ENCODE measurements at regions not wholly inside any gene's neighbourhood (a gene's known extent, or its start where the extent isn't known, plus 50 kb on each side); places are given as distances from the start of the nearest gene placed in this dataset.
"Not testable (repeated sequence)": the region's sequence is repeated elsewhere in the genome, so short reads cannot be mapped to it uniquely, and the experiment has no call there.

- DNase-seq (ENCODE audit: low spot score) = no peak
- no peak for FAIRE-seq
These were observed 132.3 kb downstream of the CSNK2A3 start for GRCh38 chr11:11220786-11221185.

GRCh38 chr11:11218629-11218986 lies 134.4 kb downstream of the CSNK2A3 start:
- FAIRE-seq (no peak), DNase-seq (ENCODE audit: low spot score) (no peak)

DNA sequence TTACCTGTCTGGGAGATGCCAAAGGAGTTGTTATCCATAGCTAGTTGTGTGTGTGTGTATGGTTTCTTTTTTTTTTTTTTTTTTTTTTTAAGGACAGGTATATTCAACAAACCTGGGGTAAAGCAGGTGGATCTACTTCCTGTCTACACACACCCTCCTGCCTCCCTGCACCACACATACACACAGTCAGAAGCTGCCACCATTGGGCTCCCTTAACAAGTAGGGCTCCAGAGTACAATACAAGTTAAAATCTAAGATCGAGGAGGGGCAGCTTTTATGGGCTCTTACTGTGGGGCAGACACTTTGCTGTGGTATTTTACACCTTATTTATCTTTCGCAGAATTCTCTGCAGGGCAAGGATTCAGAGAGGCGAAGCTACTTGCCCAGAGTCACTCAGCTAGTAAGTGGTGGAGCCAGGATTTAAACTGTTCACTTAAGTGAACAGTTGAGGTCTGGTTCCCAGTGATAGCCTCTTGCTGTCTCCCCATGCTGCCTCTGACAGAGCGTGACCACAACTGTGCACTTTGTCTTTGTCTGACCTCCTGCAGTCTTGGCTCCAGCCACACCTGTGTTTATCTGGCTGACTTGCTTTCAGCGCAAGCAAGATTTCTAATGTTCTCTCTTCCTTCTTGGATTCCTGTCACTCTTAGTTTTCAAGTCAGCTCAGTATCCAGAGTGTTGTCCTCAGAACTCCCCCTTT lies 135.0 kb downstream of the CSNK2A3 start:
- DNase-seq (ENCODE audit: low spot score) (no peak), FAIRE-seq (no peak)

GRCh38 chr11:11217289-11217928 lies 135.6 kb downstream of the CSNK2A3 start:
- DNase-seq (ENCODE audit: low spot score) = no peak
- FAIRE-seq = no peak

DNA sequence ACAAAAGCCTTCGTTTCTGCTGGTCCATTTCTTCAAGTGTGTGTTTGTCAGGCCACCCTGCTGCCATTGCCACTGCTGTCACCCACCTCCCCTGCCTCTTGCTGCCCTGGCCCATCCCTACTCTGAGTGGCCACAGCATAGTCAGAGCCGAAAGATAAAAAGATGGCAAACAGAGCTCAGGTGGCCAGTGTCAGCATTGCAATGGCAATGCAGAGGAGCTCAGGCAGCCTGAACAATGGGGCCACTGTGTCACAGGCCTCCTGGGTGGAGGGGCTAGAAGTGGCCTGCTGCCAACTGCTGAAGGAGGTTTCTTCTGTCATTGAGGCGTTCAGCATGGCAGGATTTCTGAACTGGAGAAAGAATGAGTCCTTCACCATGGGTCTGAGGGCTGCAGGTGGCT lies 137.1 kb downstream of the CSNK2A3 start:
- FAIRE-seq (no peak), DNase-seq (ENCODE audit: low spot score) (no peak)

DNA sequence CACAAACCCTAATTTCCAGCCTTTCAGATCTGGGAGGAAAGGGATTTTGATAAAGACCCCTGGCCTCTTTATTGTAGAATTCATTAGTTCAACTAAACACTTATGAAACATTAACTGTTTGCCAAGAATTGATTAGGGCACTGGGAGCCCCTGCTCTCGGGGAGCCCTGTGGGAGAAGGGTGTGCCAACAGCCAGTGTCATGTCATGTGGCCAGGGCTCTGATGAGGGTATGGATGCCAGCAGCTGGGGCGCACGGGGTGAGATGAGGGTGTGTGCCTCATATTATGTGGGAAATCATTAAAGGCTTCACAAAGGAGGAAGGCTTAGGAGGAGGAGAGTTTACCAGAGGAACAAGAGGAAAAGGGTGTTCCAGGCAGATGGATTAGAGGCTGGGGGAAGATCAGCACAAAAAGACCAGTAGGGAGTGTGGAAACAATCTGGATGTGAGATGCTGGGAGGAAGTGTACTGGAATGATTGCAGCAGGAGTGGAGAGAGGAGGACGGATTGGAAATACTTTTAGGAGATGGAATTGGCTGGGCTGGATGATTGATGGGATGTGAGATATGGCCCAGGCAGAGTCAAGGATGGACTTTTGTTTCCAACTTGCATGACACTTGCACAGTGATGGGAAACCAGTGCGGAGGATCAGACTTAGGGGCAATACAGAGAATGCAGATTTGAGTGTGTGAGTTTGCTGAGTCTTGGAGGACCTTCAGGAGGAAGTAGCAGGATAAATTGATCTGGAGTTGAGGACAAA lies 137.8 kb downstream of the CSNK2A3 start:
- DNase-seq (ENCODE audit: low spot score) (no peak), FAIRE-seq (no peak)

DNA sequence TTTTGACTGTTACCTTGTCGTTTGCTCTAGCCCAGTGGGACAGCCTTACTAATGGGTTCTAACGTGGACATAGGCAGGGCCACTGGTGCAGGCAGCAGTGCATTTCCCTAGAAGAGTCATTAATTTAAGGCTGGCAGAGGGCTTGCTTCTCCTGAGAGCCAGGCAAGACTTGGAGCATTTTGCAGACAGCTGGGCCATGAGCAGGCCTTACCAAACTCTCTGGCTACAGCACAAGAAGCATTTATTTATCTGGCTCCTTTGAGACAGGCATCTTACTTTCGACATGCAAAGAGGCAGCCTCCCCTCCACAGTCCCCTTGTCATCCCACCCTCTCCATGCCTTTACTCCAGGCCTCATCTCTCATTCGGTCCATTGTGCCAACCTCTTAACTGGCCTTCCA lies 139.9 kb downstream of the CSNK2A3 start:
- no peak for DNase-seq (ENCODE audit: low spot score)
- FAIRE-seq = no peak

GRCh38 chr11:11211888-11212287 lies 141.2 kb downstream of the CSNK2A3 start:
- FAIRE-seq (no peak), DNase-seq (ENCODE audit: low spot score) (no peak)

DNA sequence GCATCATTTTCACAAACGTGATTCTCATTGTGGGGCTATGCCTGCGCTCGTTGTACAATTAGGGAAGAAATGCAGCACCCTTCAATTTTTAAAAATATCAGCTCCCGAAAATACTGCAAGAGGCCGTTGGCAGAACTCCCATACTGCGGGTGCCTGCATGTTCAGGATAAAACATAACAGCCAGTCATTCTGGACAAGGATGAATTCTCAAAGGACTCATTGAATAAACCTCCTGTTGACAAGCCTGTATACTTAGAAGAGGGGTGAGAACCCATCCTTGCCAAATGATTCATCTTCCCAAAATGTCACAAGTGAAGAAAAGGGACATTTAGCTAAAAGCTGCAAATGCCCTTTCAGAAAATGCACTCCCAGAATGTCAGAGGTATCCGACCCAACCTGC lies 141.9 kb downstream of the CSNK2A3 start:
- DNase-seq (ENCODE audit: low spot score) (no peak), FAIRE-seq (no peak)

DNA sequence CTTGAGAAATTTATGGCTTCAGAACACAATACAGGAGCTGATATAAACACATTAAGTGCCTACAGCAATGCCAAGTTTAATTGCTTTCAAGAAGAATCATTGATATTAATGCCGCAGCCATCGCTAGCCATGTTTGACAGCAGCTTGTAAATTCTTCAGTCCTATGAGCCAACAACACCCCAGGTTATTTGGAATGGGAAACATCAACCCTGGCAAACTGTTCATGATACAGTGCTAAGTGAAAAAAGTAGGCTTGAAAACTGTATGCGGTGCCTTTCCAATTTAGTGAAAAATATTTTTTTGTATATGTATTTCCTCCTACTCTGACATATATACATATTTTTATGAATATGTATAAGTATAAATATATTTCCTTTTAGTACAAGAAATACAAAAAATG lies 142.6 kb downstream of the CSNK2A3 start:
- DNase-seq (ENCODE audit: low spot score) (no peak), FAIRE-seq (no peak)

DNA sequence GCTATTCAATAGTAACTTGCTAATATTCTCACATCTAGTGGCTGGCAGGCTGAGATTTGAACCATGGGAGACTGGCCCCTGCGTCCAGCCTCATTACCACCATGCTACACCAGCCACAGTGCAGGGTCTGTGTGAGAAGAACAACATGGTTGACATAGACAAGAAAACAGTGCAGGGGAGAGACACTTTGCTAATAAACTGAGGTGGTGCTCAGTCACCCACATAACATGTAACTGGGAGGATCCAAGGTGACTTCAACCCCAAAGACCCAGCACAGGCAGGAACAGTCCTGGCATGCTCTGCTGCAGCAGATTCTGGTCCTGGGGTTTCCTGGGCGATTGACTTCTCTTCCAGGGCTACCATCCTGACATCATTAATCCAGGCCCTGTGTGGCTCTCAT lies 143.1 kb downstream of the CSNK2A3 start:
- no peak for FAIRE-seq
- no peak for DNase-seq (ENCODE audit: low spot score)

GRCh38 chr11:11208994-11209393 lies 144.1 kb downstream of the CSNK2A3 start:
- DNase-seq (ENCODE audit: low spot score) (no peak), FAIRE-seq (no peak)

DNA sequence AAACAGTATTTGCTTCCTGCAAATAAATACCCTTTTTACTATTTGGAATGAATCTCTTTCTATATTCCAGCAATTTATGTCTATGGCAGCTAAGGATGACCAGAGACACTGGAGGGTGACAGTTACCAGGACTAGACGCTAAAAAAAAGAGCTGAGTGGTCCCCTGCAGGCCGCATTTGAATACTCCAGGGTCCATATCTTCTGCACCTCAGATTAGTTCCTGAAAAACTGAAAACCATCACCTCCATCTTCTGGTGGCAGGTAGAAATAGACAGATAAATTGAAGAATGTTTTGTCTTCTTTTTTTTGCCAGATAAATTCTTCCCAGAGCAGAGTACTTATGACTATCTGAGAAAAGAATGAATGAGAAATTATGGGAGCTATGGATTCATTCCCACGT lies 145.6 kb downstream of the CSNK2A3 start:
- FAIRE-seq (no peak), DNase-seq (ENCODE audit: low spot score) (no peak)

DNA sequence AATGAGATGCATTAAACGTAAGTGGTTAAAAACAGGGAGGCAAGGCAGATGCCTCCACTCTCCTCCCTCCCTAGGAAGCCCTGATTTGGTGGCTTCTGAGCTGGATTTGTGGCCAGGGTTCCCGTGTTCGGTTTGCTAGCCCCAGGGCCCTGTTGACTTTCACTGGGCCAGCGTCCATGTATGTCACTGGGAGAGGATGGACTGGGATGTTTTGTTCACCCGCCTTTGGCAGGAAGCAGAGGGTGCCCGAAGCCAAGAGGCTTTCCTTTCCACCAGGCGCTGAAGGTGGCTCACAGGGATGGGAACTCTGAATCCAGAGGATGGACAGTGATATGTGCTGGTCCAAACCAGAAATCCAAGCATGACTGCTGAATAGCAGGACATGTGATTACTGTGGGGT lies 146.6 kb downstream of the CSNK2A3 start:
- FAIRE-seq = no peak
- no peak for DNase-seq (ENCODE audit: low spot score)

DNA sequence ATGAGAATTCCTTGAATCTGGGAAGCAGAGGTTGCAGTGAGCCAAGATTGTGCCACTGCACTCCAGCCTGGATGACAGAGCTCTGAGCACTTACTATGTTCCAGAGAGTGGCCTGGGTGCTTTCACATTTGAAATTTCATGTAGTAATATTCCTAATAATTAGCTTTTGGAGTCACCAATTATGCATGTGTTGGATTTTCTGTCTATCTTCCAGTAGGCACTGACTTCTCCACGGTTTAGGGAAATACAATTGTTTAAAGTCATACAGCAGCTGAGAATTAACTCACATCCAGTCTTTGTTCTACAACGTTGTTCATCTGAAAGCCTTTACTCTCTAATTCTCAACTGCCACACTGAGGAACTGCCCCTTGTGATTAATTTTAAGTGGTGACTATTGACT lies 150.2 kb downstream of the CSNK2A3 start:
- FAIRE-seq = no peak
- no peak for DNase-seq (ENCODE audit: low spot score)

DNA sequence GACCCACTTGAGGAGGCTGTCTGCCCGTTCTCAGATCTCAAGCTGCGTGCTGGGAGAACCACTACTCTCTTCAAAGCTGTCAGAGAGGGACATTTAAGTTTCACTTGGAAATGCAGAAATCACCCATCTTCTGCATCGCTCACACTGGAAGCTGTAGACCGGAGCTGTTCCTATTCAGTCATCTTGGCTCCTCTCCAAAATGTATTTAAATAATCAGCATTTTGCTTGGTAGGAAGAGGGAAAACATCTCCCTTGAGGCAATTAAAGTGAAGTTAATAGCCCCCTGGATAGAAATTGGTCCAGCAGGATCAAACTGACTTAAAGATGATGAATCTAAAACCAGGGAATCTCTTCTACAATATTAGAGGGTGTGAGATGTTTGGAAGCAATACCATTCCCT lies 151.7 kb downstream of the CSNK2A3 start:
- FAIRE-seq; DNase-seq (ENCODE audit: low spot score): not testable (repeated sequence)

- DNase-seq (ENCODE audit: low spot score) (no peak), FAIRE-seq (no peak)
These were observed 160.5 kb downstream of the CSNK2A3 start for GRCh38 chr11:11192541-11192940.

DNA sequence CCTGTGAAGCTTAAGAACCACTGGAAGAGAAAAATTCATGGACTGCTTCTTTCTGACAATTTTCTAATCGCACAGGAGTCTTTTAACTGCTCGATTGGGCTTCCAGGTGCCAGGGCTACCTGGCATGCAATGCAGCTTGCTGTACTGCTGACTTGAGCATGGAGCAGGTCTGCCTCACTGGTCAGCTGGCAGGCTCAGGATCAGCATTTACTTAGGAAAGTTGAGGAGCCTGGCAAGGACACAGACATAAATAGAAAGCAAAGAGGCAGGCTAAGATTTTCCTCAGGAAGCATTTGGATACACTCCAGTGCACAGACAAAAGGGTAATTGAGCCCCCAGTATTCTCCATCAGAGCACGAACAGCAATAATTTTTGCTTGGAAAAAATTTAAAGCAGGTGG lies 163.5 kb downstream of the CSNK2A3 start:
- FAIRE-seq (no peak), DNase-seq (ENCODE audit: low spot score) (no peak)

DNA sequence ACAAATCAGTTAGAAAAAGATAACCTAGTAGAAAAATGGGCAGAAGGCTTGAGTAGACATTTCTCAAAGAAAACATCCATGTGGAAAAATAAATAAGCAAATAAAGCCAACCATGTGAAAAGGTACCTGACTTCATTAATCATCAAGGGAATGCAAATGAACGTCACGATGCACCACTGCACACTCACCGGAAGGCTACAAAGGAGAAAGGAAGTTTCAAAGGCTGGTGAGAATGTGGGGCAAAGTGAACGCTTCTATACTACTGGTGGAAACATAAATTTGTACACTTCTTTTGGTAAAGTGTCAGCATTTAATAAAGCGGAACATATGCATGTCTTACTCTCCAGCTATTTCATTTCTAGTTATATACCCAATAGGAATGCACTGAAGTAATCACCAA lies 166.8 kb downstream of the CSNK2A3 start:
- DNase-seq (ENCODE audit: low spot score) = no peak
- FAIRE-seq = no peak

DNA sequence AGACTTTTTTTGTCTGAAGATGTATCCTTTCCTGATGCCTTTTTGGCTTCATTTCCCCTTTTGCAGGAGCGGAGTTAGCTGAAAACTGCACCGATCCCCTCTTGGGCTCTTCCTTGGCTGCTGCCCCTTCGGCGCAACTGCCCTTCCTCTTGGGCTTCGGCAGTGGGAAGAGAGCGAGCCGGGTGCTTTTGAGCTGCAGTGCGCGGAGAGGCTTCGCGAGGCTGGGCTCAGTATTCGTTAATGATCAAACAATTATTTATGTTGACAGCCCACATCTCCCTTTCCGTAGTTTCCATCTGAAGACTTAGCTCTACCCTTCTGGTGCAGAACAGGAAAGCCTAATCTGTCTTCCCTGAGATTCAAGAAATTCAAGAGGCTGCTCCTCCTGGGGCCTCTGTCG lies 170.8 kb downstream of the CSNK2A3 start:
- no peak for FAIRE-seq
- no peak for DNase-seq (ENCODE audit: low spot score)

- FAIRE-seq (no peak), DNase-seq (ENCODE audit: low spot score) (peak; percentile 82)
These were observed 174.1 kb downstream of the CSNK2A3 start for GRCh38 chr11:11178671-11179638.
